Mesendoderm (in vitro differentiated cells): ENCODE measurements at regions not wholly inside any gene's neighbourhood (a gene's known extent, or its start where the extent isn't known, plus 50 kb on each side); places are given as distances from the start of the nearest gene placed in this dataset.

ENCODE experiments used
- DNase-seq: peaks from one replicate; pipeline ENCODE4 v3.0.0; 2013
- H2AK5ac ChIP-seq: 2 replicates; pipeline ENCODE4 v1.6.1; 2013; ENCODE audit warnings: low read length, inconsistent platforms
- H2BK120ac ChIP-seq: 2 replicates; pipeline ENCODE4 v1.6.1; 2013; ENCODE audit warnings: low read depth, mild to moderate bottlenecking, low read length, moderate library complexity, mixed read lengths
- H2BK15ac ChIP-seq: replicated peaks from 2 replicates; pipeline ENCODE4 v1.6.1; 2013; ENCODE audit warnings: low read depth, mild to moderate bottlenecking, moderate library complexity
- H2BK5ac ChIP-seq: 2 replicates; pipeline ENCODE4 v1.6.1; 2013; ENCODE audit warnings: low read length, inconsistent platforms
- H3K18ac ChIP-seq: 2 replicates; pipeline ENCODE4 v1.6.1; 2013; ENCODE audit warnings: mild to moderate bottlenecking, low read length, mixed read lengths
- H3K23ac ChIP-seq: one replicate; pipeline ENCODE4 v1.6.1; 2013; ENCODE audit warnings: low read length
- H3K27ac ChIP-seq: 2 replicates; pipeline ENCODE4 v1.5.1; 2013; ENCODE audit warnings: low read depth, mild to moderate bottlenecking, inconsistent platforms, low read length, moderate library complexity
- H3K27me3 ChIP-seq: 2 replicates; pipeline ENCODE4 v1.6.1; 2013; ENCODE audit warnings: low read length, control low read depth, mild to moderate bottlenecking, inconsistent platforms; ENCODE audit not compliant: insufficient read depth, poor library complexity
- H3K36me3 ChIP-seq: 2 replicates; pipeline ENCODE4 v1.6.1; 2013; ENCODE audit warnings: low read length, inconsistent platforms; ENCODE audit not compliant: control insufficient read depth, insufficient read depth
- H3K4ac ChIP-seq: one replicate; pipeline ENCODE4 v1.6.1; 2013; ENCODE audit warnings: low read depth, mild to moderate bottlenecking, low read length, moderate library complexity
- H3K4me1 ChIP-seq: 2 replicates; pipeline ENCODE4 v1.6.1; 2013; ENCODE audit warnings: low read depth, low read length, inconsistent platforms; ENCODE audit not compliant: control insufficient read depth
- H3K4me2 ChIP-seq: 2 replicates; pipeline ENCODE4 v1.6.1; 2013; ENCODE audit warnings: low read length
- H3K4me3 ChIP-seq: 2 replicates; pipeline ENCODE4 v1.5.1; 2013; ENCODE audit warnings: mild to moderate bottlenecking, low read length
- H3K56ac ChIP-seq: one replicate; pipeline ENCODE4 v1.6.1; 2013; ENCODE audit warnings: low read length
- H3K79me1 ChIP-seq: 2 replicates; pipeline ENCODE4 v1.6.1; 2013; ENCODE audit warnings: low read length, inconsistent platforms
- H3K79me2 ChIP-seq: 2 replicates; pipeline ENCODE4 v1.6.1; 2013; ENCODE audit warnings: mild to moderate bottlenecking, low read length; ENCODE audit not compliant: control insufficient read depth, insufficient read depth
- H3K9ac ChIP-seq: 2 replicates; pipeline ENCODE4 v1.6.1; 2013; ENCODE audit warnings: low read length, inconsistent platforms
- H4K5ac ChIP-seq: one replicate; pipeline ENCODE4 v1.6.1; 2013; ENCODE audit warnings: low read length
- H4K8ac ChIP-seq: one replicate; pipeline ENCODE4 v1.6.1; 2013; ENCODE audit warnings: low read depth, mild to moderate bottlenecking, control low read depth, low read length, moderate library complexity
- WGBS: extraction: QIAGEN DNeasy Blood & Tissue Kit; methylation state at CpG from one replicate; pipeline ENCODE4 v1.1.7; 2013; ENCODE audit warnings: low lambda C conversion rate, missing lambda C conversion rate; ENCODE audit not compliant: insufficient coverage; ENCODE audit errors: extremely low coverage; 5-methylcytosine and 5-hydroxymethylcytosine counted together

- H2AK5ac ChIP-seq = no peak overlapping the region
- no peaks in the 10 kb centered on the region for H3K79me1 ChIP-seq
- DNase-seq = no peak
- no peaks in the 10 kb centered on the region for H3K79me2 ChIP-seq
- no peaks in the 10 kb centered on the region for H3K36me3 ChIP-seq
- no peak overlapping the region for H3K4me2 ChIP-seq
- no peak overlapping the region for H4K5ac ChIP-seq
- no peak overlapping the region for H3K23ac ChIP-seq
- no peak overlapping the region for H3K4me3 ChIP-seq
- no peak overlapping the region for H3K56ac ChIP-seq
- no peak overlapping the region for H3K9ac ChIP-seq
- no peak overlapping the region for H3K18ac ChIP-seq
- no peak overlapping the region for H3K27ac ChIP-seq
- no peak overlapping the region for H2BK15ac ChIP-seq
- no peak overlapping the region for H2BK5ac ChIP-seq
- no peak overlapping the region for H3K4ac ChIP-seq
- H4K8ac ChIP-seq = no peak overlapping the region
- no peak overlapping the region for H2BK120ac ChIP-seq
- H3K27me3 ChIP-seq = no peaks in the 10 kb centered on the region
- H3K4me1 ChIP-seq = no peaks in the 10 kb centered on the region
Observed at GRCh38 chr11:27869701-27870100, 169.4 kb upstream of the BDNF start.

- Histone ChIP-seq H2AK5ac (no peak overlapping the region), H3K23ac (no peak overlapping the region), H3K56ac (no peak overlapping the region), H3K4me2 (no peak overlapping the region), H3K27ac (no peak overlapping the region), H3K9ac (no peak overlapping the region), H2BK15ac (no peak overlapping the region), H3K4me3 (no peak overlapping the region), H3K36me3 (no peaks in the 10 kb centered on the region), H3K79me1 (no peaks in the 10 kb centered on the region), H3K27me3 (no peaks in the 10 kb centered on the region), H2BK120ac (no peak overlapping the region), H3K4me1 (no peaks in the 10 kb centered on the region), H3K79me2 (no peaks in the 10 kb centered on the region), H2BK5ac (no peak overlapping the region), H4K8ac (no peak overlapping the region), H3K4ac (no peak overlapping the region), H4K5ac (no peak overlapping the region), H3K18ac (no peak overlapping the region)
- no CpG with 5 or more reads among the region's 1 CpG for WGBS
- peak; percentile 53 for DNase-seq
Observed at GRCh38 chr11:27868709-27869108, 168.5 kb upstream of the BDNF start.

GRCh38 chr11:27868226-27868625 lies 168.0 kb upstream of the BDNF start:
- no peaks in the 10 kb centered on the region for H3K79me2 ChIP-seq
- WGBS = no CpG with 5 or more reads among the region's 1 CpG
- no peak overlapping the region for H2BK120ac ChIP-seq
- no peak overlapping the region for H3K4me3 ChIP-seq
- H3K18ac ChIP-seq = no peak overlapping the region
- no peak overlapping the region for H4K8ac ChIP-seq
- H4K5ac ChIP-seq = no peak overlapping the region
- no peak overlapping the region for H3K23ac ChIP-seq
- H2AK5ac ChIP-seq = no peak overlapping the region
- peak; percentile 56 for DNase-seq
- no peak overlapping the region for H2BK15ac ChIP-seq
- no peak overlapping the region for H3K4ac ChIP-seq
- no peaks in the 10 kb centered on the region for H3K4me1 ChIP-seq
- no peak overlapping the region for H3K4me2 ChIP-seq
- no peak overlapping the region for H2BK5ac ChIP-seq
- no peaks in the 10 kb centered on the region for H3K36me3 ChIP-seq
- H3K56ac ChIP-seq = no peak overlapping the region
- H3K27ac ChIP-seq = no peak overlapping the region
- no peaks in the 10 kb centered on the region for H3K79me1 ChIP-seq
- no peaks in the 10 kb centered on the region for H3K27me3 ChIP-seq
- H3K9ac ChIP-seq = no peak overlapping the region

GRCh38 chr11:27865105-27865504 lies 164.8 kb upstream of the BDNF start:
- H2BK120ac ChIP-seq = no peak overlapping the region
- H3K4me2 ChIP-seq = no peak overlapping the region
- no CpG with 5 or more reads among the region's 3 CpGs for WGBS
- no peak overlapping the region for H4K8ac ChIP-seq
- H4K5ac ChIP-seq = no peak overlapping the region
- no peak overlapping the region for H3K4ac ChIP-seq
- DNase-seq = no peak
- H3K23ac ChIP-seq = no peak overlapping the region
- no peaks in the 10 kb centered on the region for H3K79me2 ChIP-seq
- no peak overlapping the region for H3K27ac ChIP-seq
- H3K56ac ChIP-seq = no peak overlapping the region
- no peaks in the 10 kb centered on the region for H3K79me1 ChIP-seq
- no peak overlapping the region for H3K9ac ChIP-seq
- H2BK15ac ChIP-seq = no peak overlapping the region
- no peak overlapping the region for H2AK5ac ChIP-seq
- H3K4me1 ChIP-seq = no peaks in the 10 kb centered on the region
- no peak overlapping the region for H3K4me3 ChIP-seq
- no peak overlapping the region for H2BK5ac ChIP-seq
- H3K36me3 ChIP-seq = no peaks in the 10 kb centered on the region
- H3K18ac ChIP-seq = no peak overlapping the region
- H3K27me3 ChIP-seq = no peaks in the 10 kb centered on the region

- Histone ChIP-seq H2BK120ac (no peak overlapping the region), H3K4me1 (no peaks in the 10 kb centered on the region), H3K4me3 (no peak overlapping the region), H3K27me3 (no peaks in the 10 kb centered on the region), H3K56ac (no peak overlapping the region), H3K27ac (no peak overlapping the region), H4K8ac (no peak overlapping the region), H3K18ac (no peak overlapping the region), H3K36me3 (no peaks in the 10 kb centered on the region), H2BK15ac (no peak overlapping the region), H3K9ac (no peak overlapping the region), H4K5ac (no peak overlapping the region), H3K79me2 (no peaks in the 10 kb centered on the region), H3K4ac (no peak overlapping the region), H2AK5ac (no peak overlapping the region), H3K79me1 (no peaks in the 10 kb centered on the region), H2BK5ac (no peak overlapping the region), H3K4me2 (no peak overlapping the region), H3K23ac (no peak overlapping the region)
- no peak for DNase-seq
- WGBS = no CpG with 5 or more reads among the region's 1 CpG
Observed at GRCh38 chr11:27864611-27865010, 164.4 kb upstream of the BDNF start.

- Histone ChIP-seq H3K4me3 (no peak overlapping the region), H4K5ac (no peak overlapping the region), H3K27me3 (no peaks in the 10 kb centered on the region), H3K36me3 (no peaks in the 10 kb centered on the region), H3K23ac (no peak overlapping the region), H3K79me2 (no peaks in the 10 kb centered on the region), H3K79me1 (no peaks in the 10 kb centered on the region), H3K18ac (no peak overlapping the region), H2AK5ac (no peak overlapping the region), H3K9ac (no peak overlapping the region), H2BK15ac (no peak overlapping the region), H3K4ac (no peak overlapping the region), H3K27ac (no peak overlapping the region), H4K8ac (no peak overlapping the region), H3K56ac (no peak overlapping the region), H2BK5ac (no peak overlapping the region), H2BK120ac (no peak overlapping the region), H3K4me1 (no peaks in the 10 kb centered on the region), H3K4me2 (no peak overlapping the region)
- DNase-seq = no peak
- WGBS = no CpG with 5 or more reads among the region's 4 CpGs
Observed at GRCh38 chr11:27864091-27864491, 163.8 kb upstream of the BDNF start.
